D721Med (cell line): ENCODE measurements at regions not wholly inside any gene's neighbourhood (a gene's known extent, or its start where the extent isn't known, plus 50 kb on each side); places are given as distances from the start of the nearest gene placed in this dataset.
"Not testable (repeated sequence)": the region's sequence is repeated elsewhere in the genome, so short reads cannot be mapped to it uniquely, and the experiment has no call there.

Experiments
- DNase-seq: peaks from one replicate; pipeline ENCODE4 v3.0.0; 2011; ENCODE audit warnings: low spot score; ENCODE audit not compliant: insufficient read length
- FAIRE-seq: peaks from 2 replicates; lab custom pipeline; 2011; peaks lifted over from hg19 to GRCh38; lab: Jason Lieb, UNC
- CTCF ChIP-seq: IDR thresholded peaks from 2 replicates; pipeline ENCODE4 v1.5.1; 2012; ENCODE audit warnings: mild to moderate bottlenecking, control low read depth; ENCODE audit not compliant: insufficient read depth; ENCODE audit errors: missing control alignments

GRCh38 chr5:57887851-57888621 lies 405.4 kb upstream of the ACTBL2 start:
- DNase-seq (peak; percentile 25), FAIRE-seq (no peak)
- peak; percentile 79 for TF ChIP-seq CTCF

GRCh38 chr5:57884346-57885102 lies 401.9 kb upstream of the ACTBL2 start:
- TF ChIP-seq CTCF, result no peak
- DNase-seq, result no peak
- FAIRE-seq, result no peak

- DNase-seq, result no peak
- no peak for FAIRE-seq
- TF ChIP-seq CTCF, result no peak
These were observed 397.6 kb upstream of the ACTBL2 start for GRCh38 chr5:57880216-57880615.

GRCh38 chr5:57878301-57878722 lies 395.7 kb upstream of the ACTBL2 start:
- no peak for TF ChIP-seq CTCF
- DNase-seq (no peak), FAIRE-seq (no peak)

- no peak for TF ChIP-seq CTCF
- no peak for FAIRE-seq
- no peak for DNase-seq
These were observed 388.9 kb upstream of the ACTBL2 start for GRCh38 chr5:57871496-57871895.

- FAIRE-seq, DNase-seq: not testable (repeated sequence)
These were observed 387.7 kb upstream of the ACTBL2 start for GRCh38 chr5:57870267-57870666.

- FAIRE-seq (peak; percentile 86), DNase-seq (no peak)
- no peak for TF ChIP-seq CTCF
These were observed 381.1 kb upstream of the ACTBL2 start for GRCh38 chr5:57863661-57864060.
